AG09319 (cell line): ENCODE measurements at regions not wholly inside any gene's neighbourhood (a gene's known extent, or its start where the extent isn't known, plus 50 kb on each side); places are given as distances from the start of the nearest gene placed in this dataset.

Experiments
- DNase-seq: peaks from one replicate; pipeline ENCODE4 v3.0.0-alpha.2; 2010; ENCODE audit warnings: low read depth; ENCODE audit errors: extremely low read depth
- TF ChIP-seq, protein P1 (sequence below): IDR thresholded peaks from 2 replicates; pipeline ENCODE4 v1.5.1; 2011; ENCODE audit warnings: low read depth, mild to moderate bottlenecking, inconsistent platforms, low read length, moderate library complexity

DNA sequence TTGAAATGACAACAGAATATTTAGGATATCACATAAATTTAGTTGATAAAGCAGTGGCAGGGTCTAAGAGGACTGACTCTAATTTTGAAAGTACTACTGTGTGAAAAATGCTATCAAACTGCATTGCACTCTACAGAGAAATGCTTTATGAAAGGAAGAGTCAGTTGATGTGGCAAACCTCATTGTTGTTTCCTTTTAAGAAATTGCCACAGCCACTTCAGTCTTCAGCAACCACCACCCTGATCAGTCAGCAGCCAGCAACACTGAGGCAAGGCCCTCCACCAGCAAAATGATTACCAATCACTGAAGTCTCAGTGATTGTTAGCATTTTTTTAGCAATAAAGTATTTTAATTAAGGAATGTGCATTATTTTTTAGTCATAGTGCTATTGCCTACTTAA lies 488.7 kb upstream of the SLC39A10 start:
- DNase-seq, result no peak
- TF ChIP-seq, protein P1, sequence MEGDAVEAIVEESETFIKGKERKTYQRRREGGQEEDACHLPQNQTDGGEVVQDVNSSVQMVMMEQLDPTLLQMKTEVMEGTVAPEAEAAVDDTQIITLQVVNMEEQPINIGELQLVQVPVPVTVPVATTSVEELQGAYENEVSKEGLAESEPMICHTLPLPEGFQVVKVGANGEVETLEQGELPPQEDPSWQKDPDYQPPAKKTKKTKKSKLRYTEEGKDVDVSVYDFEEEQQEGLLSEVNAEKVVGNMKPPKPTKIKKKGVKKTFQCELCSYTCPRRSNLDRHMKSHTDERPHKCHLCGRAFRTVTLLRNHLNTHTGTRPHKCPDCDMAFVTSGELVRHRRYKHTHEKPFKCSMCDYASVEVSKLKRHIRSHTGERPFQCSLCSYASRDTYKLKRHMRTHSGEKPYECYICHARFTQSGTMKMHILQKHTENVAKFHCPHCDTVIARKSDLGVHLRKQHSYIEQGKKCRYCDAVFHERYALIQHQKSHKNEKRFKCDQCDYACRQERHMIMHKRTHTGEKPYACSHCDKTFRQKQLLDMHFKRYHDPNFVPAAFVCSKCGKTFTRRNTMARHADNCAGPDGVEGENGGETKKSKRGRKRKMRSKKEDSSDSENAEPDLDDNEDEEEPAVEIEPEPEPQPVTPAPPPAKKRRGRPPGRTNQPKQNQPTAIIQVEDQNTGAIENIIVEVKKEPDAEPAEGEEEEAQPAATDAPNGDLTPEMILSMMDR, result no peak

DNA sequence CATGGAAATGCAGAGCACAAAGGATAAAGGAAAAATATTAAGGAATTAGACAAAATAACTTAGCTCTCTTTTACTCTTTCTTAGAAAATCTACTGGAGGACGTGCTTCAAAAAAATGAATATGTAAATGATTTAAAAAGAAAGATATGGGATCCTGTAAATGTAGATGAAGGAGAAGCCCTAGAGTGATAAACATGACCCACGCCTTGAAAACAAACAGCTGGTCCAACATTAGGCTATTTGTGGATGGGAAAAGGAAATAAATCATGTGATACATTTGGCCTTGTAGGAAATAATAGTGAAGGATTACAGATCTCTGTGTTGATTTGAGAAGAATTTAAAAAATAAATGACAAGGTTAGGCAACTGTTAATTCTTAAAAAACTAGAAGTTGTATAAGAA lies 492.1 kb upstream of the SLC39A10 start:
- DNase-seq, result no peak
- TF ChIP-seq, protein P1, result no peak

DNA sequence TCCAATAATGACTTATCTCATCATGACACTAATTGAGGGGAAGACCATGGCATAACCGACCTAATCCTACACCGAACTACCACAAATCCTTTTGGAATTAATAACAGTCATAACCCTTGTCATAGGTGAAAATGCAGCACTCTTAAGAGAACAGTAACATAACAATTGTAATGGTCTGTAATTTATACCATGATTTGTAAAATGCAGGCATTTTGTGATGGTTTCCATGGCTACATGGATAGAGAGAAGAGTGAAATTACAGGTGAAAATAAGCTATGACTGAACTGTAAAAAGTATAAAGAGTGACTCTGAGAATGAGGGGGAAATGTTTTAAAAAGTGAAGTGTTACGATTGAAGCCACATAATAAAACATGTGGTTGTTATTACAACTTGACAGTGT lies 494.1 kb upstream of the SLC39A10 start:
- TF ChIP-seq, protein P1, result no peak

DNA sequence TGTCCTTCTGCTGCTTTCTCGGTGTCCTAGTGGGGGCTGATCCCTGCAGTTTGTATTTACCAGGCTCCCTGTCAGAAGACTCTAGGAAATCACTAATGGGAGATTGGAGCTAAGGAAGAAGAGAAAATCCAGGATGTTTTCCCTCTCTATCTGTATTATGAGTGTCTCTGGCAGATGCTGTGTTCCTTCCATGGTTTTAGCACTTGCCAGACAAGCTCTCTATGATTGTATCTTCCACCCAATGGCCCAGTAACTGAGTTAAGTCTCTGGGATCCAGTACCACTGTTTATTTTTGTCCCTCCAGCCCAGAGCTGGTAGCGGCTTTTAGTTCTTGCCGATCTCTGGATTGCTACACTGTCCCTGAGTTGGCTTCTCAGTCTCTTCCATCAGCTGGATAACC lies 494.8 kb upstream of the SLC39A10 start:
- TF ChIP-seq, protein P1, result no peak
- DNase-seq, result no peak

More for the DNA sequence above, 494.1 kb upstream of the SLC39A10 start:
- no peak for DNase-seq

DNA sequence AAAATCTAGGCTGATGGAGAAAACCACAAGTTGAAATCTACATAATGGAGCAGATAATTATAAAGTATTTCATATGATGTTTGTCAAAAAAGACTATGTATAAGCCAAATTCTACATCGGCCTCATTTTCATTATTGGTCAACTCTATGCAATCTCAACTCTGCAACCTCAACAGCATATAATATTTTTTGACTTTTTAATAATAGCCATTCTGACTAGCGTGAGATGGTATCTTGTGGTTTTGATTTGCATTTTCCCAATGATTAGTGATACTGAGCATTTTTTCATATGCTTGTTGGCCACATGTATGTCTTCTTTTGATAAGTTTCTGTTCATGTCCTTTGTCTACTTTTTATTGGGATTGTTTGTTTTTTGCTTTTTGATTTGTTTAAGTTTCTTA lies 496.1 kb upstream of the SLC39A10 start:
- TF ChIP-seq, protein P1, result no peak
- no peak for DNase-seq

DNA sequence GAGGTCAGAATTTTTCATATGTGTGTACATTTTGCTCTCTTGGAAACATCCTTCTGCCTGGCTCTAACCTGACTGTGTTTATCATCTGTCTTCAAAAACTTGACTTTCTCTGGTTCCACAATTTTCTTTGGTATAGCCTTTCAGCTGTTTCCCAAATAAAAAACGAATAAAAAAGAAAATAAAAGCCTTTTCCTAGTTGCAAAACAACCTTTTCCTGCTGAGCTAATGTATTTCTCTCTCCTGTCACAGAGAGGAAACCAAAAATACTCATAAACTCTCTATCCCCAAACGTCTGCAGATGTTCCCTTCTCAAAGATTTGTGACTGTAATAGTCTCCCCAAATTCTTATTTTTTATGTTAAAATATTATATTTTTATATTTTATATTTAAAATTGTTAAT lies 505.3 kb upstream of the SLC39A10 start:
- no peak for DNase-seq
- TF ChIP-seq, protein P1, result no peak

DNA sequence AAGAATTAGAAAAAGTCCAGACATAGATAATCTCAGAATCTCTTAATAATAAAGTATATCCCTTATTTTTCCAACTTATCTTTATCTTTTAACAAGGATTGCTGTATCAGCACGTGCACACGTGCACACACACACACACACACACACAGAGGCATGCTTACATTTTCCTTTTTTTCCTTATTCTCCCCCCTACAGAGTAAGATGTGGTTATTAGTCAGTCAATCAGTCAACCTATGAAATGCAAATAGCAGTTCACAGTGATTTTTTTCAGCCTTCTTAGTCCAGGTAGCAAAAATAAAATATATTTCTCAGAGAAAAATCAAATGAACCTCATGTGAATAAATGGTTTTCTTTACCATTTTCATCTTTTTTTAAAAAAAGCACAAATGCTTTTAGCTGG lies 506.2 kb upstream of the SLC39A10 start:
- no peak for DNase-seq

More for the DNA sequence above, 506.2 kb upstream of the SLC39A10 start:
- TF ChIP-seq, protein P1, result no peak
